Activated CD4-positive, alpha-beta T cell treated with anti-CD3 and anti-CD28 coated beads, Interleukin-10, Interleukin-2, amounts not matched to agents 100 ng/mL and 50 ng/mL, durations not matched to agents 16 hours and 8 hours (primary cell): ENCODE measurements at regions not wholly inside any gene's neighbourhood (a gene's known extent, or its start where the extent isn't known, plus 50 kb on each side); places are given as distances from the start of the nearest gene placed in this dataset.
"Not testable (repeated sequence)": the region's sequence is repeated elsewhere in the genome, so short reads cannot be mapped to it uniquely, and the experiment has no call there.

ENCODE experiments used
- DNase-seq: peaks from one replicate; pipeline ENCODE4 v3.0.0-alpha.2; 2020

DNA sequence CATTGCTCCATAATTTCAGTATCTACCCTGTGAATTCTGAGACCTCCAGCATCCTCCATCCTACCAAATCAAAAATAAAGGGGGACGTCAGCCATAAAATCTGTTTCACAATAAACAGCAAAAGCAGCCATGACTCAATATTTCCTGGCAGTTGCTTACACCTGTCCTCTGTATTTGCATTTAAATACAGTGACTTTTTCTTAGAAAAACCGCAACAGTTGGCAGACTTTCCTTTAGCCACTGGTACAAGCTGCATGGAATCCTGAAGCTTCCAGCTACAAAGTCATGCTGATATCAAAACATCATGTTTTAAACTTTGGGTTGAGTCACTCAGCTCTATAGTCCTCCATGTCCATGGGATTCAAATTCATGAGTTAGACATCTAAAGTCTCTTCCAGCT lies 278.0 kb upstream of the KAZN start:
- DNase-seq, result peak; percentile 18

DNA sequence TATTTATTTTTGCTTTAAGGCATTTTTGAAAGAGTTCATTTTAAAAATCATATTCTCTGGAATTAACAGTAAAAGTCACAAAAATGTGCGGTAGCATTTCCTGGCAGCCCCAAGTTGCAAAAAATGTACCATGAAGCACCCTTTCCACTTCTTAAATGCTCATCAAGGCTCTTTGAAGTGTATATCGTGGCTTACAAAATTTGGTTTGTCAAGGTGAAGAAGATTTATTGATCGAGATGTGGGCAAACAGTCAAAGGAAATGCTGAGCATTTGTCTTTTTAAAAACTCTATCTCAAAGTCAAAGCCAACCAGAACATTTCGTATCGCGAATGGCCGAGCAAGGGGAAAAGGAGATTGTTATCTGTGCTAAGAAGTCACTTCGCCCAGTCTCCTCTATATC lies 277.5 kb upstream of the KAZN start:
- no peak for DNase-seq

DNA sequence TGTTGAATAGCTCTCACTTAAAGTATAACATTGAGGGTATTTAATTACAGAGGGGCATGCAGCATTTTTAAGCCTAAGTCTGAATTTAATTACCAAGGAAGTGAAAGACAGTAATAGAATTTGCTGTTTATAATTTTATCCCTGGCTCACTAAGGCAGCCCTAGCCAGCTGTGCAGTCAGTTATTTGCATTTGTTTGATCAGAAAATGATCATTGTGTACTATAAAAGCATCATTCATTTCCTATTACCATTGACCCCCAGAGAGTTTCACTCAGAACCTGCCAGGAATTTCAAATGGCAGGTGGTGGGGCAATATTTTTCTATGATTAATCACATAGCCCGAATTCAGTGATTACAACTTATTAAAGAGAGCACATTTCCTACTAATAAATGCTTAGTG lies 277.1 kb upstream of the KAZN start:
- DNase-seq, result no peak

- DNase-seq, result no peak
These were observed 274.8 kb upstream of the KAZN start for GRCh38 chr1:14323568-14324247.

DNA sequence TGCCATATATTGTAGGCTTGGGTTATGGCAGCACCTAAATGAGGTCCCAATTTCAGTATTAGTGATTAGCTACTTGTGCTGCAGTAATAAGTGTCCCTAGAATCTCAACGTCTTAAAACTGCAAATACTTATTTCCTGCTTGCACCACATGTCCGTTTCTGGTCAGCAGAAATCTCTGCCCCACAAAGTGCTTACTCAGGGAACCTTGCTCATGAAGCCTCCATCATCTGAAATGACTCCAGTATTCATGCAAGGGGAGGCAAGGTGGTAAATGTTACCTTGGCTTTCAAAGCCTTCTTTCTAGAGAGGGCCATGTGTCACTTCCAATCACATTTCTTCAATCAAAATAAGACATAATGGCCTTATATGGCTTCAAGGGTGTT lies 274.2 kb upstream of the KAZN start:
- DNase-seq, result no peak

- no peak for DNase-seq
These were observed 271.6 kb upstream of the KAZN start for GRCh38 chr1:14326857-14327256.

DNA sequence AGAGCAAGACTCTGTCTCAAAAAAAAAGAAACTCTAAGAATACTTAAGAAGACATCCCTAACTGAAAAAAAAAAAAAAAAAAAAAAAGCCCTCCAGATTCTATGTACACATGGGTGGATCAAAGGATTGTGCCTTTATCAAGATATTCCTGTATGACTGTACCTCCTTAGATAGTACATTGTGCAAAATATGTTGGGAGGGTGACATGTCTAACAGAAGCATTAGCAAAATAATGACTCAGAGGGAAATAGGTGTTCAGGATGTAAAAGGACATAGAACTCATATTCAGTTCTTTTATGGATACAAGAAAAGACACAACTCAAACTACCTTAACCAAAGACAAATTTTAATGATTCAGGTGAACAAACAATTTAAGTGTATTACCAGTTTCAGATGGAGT lies 269.8 kb upstream of the KAZN start:
- no peak for DNase-seq

DNA sequence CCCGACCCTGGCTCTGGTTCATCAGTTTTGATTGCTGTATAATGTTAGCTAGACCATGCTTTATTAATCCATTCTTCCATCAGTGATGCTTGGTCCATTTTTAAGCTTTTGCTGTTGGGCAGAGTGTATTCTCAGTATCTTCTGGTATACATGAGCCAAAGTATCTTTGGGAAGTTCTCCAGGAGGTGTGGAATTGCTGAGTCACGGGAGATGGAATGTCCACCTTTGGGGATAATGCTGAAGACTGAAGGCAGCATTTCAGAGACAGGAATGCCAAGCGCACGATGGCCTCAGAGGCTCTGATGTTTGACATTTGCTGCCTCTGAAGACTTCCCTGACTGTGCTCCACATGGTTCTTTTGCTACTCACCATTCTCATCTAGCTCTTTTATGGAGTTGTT lies 266.3 kb upstream of the KAZN start:
- DNase-seq, result no peak

- no peak for DNase-seq
These were observed 263.9 kb upstream of the KAZN start for GRCh38 chr1:14334336-14335176.

DNA sequence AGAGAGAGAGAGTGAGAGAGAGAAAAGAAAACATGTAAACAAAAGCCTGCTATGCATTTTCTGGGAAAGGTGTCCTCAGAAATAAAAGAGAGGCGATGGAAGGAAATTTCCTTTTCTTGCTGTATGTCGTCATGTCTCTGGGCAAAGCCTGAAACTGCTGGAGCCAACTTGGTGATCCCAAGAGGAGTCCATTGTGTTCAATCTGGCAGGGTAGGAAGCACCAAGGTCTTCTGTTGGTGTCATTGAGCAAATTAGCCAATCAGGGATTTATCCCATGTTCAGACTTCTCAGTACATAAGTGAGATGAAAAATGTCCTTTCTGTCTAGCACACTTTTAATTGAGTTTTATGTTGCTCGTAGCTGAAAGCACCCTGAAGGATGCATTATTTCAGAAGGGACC lies 260.0 kb upstream of the KAZN start:
- DNase-seq, result no peak

GRCh38 chr1:14339288-14339687 lies 259.2 kb upstream of the KAZN start:
- DNase-seq, result no peak

GRCh38 chr1:14340002-14340785 lies 258.3 kb upstream of the KAZN start:
- no peak for DNase-seq

- no peak for DNase-seq
These were observed 257.3 kb upstream of the KAZN start for GRCh38 chr1:14341147-14341546.

GRCh38 chr1:14345946-14346550 lies 252.4 kb upstream of the KAZN start:
- DNase-seq, result no peak

DNA sequence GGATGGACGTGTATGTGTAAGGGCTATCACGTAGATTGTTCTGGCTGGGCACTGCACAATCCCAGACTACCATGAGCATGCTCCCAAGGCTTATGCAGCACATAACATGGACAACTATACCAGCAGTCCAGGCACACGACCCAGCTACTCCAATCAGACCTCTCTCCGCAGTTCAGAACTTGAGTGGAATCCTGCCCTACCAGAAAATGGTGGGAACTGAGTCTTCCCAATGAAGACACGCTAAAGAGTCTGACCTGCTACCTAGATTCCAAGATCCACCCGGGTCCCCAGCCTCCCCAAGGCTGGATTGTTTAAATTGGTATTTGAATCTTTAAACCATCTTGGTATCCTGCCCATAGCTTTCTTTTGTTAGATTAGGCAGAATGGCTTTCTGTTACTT lies 251.3 kb upstream of the KAZN start:
- no peak for DNase-seq

GRCh38 chr1:14347776-14348175 lies 250.7 kb upstream of the KAZN start:
- no peak for DNase-seq

- no peak for DNase-seq
These were observed 248.3 kb upstream of the KAZN start for GRCh38 chr1:14350197-14350596.

- no peak for DNase-seq
These were observed 245.6 kb upstream of the KAZN start for GRCh38 chr1:14352897-14353296.

- not testable (repeated sequence) for DNase-seq
These were observed 237.5 kb upstream of the KAZN start for GRCh38 chr1:14361005-14361404.

GRCh38 chr1:14362331-14362730 lies 236.2 kb upstream of the KAZN start:
- no peak for DNase-seq

DNA sequence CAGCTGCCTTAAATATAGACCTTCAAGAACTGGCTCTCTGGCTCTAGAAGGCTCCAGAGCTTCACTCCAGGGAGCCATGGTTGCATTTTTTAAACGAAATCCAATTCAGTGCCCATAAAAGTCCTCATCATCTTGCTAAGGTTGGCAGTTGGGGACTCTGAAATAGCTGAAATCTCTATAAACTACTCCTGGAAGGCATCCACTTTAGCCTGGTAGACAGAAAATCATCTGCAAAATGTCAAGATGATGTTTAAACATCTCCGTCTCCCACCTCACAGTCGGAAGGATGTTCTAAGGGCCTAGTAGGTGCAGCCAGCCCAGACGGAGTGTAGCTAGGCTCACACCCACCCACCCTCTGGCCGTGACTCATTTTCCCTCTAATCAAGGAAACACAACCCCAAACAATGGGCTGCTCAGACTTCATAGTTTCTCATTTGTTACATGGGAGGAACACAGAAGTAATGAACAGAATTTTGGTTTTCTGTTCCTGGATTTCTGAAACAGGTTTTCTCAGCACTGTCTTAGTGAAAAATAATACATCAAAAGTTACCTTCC lies 235.4 kb upstream of the KAZN start:
- no peak for DNase-seq

DNA sequence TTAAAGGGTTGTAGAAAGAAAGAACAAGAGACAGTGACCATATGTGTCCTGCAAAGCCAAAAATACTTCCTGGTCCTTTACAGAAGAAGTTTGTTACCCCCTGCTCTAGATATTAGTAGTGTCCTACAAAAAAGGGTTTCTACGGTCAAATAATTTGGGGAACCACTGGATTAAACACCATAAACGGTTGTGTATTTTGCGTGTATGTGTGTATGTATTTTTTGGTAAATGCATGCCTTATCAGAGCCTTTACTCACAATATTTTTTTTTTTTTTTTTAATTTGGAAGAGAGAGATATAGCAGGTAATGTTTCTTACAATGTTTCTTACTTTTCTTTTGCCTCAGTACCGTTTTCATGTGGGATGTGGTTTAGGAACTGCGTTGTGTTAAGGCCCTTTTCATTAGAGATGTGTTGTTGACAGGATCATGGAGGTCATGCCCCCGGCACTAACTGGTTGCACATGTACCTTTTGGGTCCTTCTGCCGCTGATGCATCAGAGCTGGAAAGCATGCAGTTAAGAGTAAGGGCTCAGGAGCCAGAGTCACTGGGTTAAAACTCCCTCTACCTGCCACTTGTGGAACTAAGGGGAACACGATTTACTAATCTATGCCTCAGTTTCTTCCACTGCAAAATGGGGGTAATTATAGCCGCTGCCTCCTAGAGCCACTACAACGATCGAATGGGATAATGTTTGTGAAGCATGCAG lies 234.6 kb upstream of the KAZN start:
- no peak for DNase-seq
